Stimulated activated naive CD8-positive, alpha-beta T cell treated with anti-CD3 and anti-CD28 coated beads, Interleukin-15, amount 100 ng/mL, for 72 hours (primary cell): ENCODE measurements at regions not wholly inside any gene's neighbourhood (a gene's known extent, or its start where the extent isn't known, plus 50 kb on each side); places are given as distances from the start of the nearest gene placed in this dataset.

ENCODE experiments used
- ATAC-seq: fragments of 150-1000 bp; cut with Tn5 transposase; 2 replicates; pipeline ENCODE4 v1.10.0; 2021; ENCODE audit warnings: mild to moderate bottlenecking, moderate library complexity
- DNase-seq, 2 donors: peaks; one replicate each; pipeline ENCODE4 v3.0.0; 2021 to 2022
- H3K27ac Mint-ChIP-seq, 2 donors: one replicate each; pipeline ENCODE4 v1.8.0; 2022; ENCODE audit warnings: mild to moderate bottlenecking in 2 of 2, mixed read lengths in 2 of 2, moderate library complexity in 2 of 2
- H3K27me3 Mint-ChIP-seq: one replicate; pipeline ENCODE4 v1.8.0; 2022; ENCODE audit warnings: mixed read lengths
- H3K4me1 Mint-ChIP-seq: one replicate; pipeline ENCODE4 v1.8.0; 2022; ENCODE audit warnings: mild to moderate bottlenecking, mixed read lengths
- H3K4me3 Mint-ChIP-seq, 2 donors: one replicate each; pipeline ENCODE4 v1.8.0; 2022; ENCODE audit warnings: mild to moderate bottlenecking in 2 of 2, mixed read lengths in 2 of 2, moderate library complexity in 1 of 2
- H3K9me3 Mint-ChIP-seq, 2 donors: one replicate each; pipeline ENCODE4 v1.8.0; 2022; ENCODE audit warnings: mixed read lengths in 2 of 2

DNA sequence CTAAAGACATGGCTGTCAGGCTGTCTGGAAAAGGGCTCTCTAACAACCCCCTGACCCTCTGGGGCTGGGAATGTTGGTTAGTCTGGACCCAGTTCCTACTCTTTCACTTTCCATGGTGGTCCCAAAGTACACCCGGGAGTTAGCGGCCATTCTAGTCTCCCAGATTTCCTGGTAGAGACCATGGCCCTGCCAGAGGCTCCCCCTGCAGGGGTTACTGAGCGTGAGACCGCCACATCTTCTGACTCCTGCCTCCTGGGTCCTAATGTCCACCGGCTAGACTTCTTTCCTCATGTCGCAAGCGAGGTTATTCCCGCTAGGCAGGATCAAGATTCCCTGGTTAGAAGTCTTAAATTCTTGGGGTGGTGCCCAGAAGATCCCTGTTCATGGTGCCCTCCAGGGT lies 540.0 kb upstream of the ROBO1 start:
- Mint-ChIP-seq H3K4me3 (no peak overlapping the region), H3K4me1 (no peaks in the 10 kb centered on the region), H3K9me3 (peaks cover 18 to 20% of the 10 kb centered on the region in 2 donors), H3K27me3 (no peaks in the 10 kb centered on the region), H3K27ac (peak overlapping the region in 1 of 2 donors; percentile 35)
- ATAC-seq (no peak), DNase-seq (no peak)

GRCh38 chr3:80297720-80298119 lies 529.9 kb upstream of the ROBO1 start:
- Mint-ChIP-seq H3K4me1 (no peaks in the 10 kb centered on the region), H3K9me3 (peaks cover 8 to 15% of the 10 kb centered on the region in 2 donors), H3K27me3 (no peaks in the 10 kb centered on the region), H3K27ac (no peak overlapping the region), H3K4me3 (no peak overlapping the region)
- DNase-seq (no peak), ATAC-seq (no peak)

- Mint-ChIP-seq H3K27me3 (no peaks in the 10 kb centered on the region), H3K4me3 (no peak overlapping the region), H3K9me3 (peaks cover 0 to 4% of the 10 kb centered on the region in 2 donors), H3K27ac (no peak overlapping the region), H3K4me1 (no peaks in the 10 kb centered on the region)
- DNase-seq: no peak
- ATAC-seq: no peak
Measured at GRCh38 chr3:80285388-80285787, 517.6 kb upstream of the ROBO1 start.

DNA sequence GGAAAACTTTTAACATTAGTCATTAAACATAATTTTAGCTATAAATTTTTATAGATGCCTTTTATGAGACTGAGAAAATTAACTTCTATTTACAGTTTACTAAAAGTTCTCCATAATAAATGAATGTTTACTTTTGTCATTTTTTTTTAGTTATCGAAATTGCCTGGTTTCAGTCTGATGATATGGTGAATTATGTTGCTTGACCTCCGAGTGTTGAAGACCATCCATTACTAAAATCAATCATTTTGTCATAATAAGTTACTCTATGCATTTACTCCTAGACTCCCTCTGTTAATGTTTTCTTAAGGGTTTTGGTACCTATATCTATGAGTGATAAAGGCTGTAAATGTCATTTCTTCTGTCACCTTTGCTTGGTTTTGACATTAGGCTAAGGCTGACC lies 516.0 kb upstream of the ROBO1 start:
- Mint-ChIP-seq H3K27ac (no peak overlapping the region), H3K4me3 (no peak overlapping the region), H3K4me1 (no peaks in the 10 kb centered on the region), H3K9me3 (peaks cover 0 to 4% of the 10 kb centered on the region in 2 donors), H3K27me3 (no peaks in the 10 kb centered on the region)
- ATAC-seq (no peak), DNase-seq (no peak)

GRCh38 chr3:80278056-80278455 lies 510.3 kb upstream of the ROBO1 start:
- no peak overlapping the region for H3K4me3 Mint-ChIP-seq
- DNase-seq (no peak), ATAC-seq (no peak)
- no peaks in the 10 kb centered on the region for H3K4me1 Mint-ChIP-seq
- no peaks in the 10 kb centered on the region for H3K27me3 Mint-ChIP-seq
- H3K27ac Mint-ChIP-seq: no peak overlapping the region
- H3K9me3 Mint-ChIP-seq: peaks cover 0 to 7% of the 10 kb centered on the region in 2 donors

DNA sequence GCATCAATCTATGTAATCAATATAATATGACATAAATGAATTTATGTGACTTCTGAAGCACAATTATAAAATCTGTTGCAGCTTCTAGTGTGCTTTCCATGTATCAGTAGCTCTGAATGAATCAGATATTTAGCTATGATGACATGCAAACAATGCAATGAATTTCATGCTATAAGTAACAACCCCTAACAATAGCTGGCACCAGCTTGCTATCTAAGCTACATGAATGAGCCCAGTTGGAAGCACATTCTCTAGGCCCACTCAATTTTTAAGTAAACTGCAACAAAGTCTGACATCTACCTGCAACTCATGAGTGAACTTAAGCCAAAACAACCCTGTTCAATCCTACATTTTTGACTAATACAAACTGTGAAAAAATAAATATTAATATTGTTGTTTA lies 507.3 kb upstream of the ROBO1 start:
- Mint-ChIP-seq H3K4me1 (no peaks in the 10 kb centered on the region), H3K4me3 (no peak overlapping the region), H3K27me3 (no peaks in the 10 kb centered on the region), H3K27ac (no peak overlapping the region), H3K9me3 (peaks cover 0 to 15% of the 10 kb centered on the region in 2 donors)
- ATAC-seq (no peak), DNase-seq (no peak)

GRCh38 chr3:80263260-80263659 lies 495.5 kb upstream of the ROBO1 start:
- Mint-ChIP-seq H3K27me3 (no peaks in the 10 kb centered on the region), H3K4me1 (no peaks in the 10 kb centered on the region), H3K4me3 (no peak overlapping the region), H3K9me3 (peaks cover 6 to 7% of the 10 kb centered on the region in 2 donors), H3K27ac (no peak overlapping the region)
- DNase-seq: no peak
- no peak for ATAC-seq

- Mint-ChIP-seq H3K4me1 (no peaks in the 10 kb centered on the region), H3K9me3 (peaks cover 7 to 11% of the 10 kb centered on the region in 2 donors), H3K4me3 (no peak overlapping the region), H3K27me3 (no peaks in the 10 kb centered on the region), H3K27ac (no peak overlapping the region)
- DNase-seq (no peak), ATAC-seq (no peak)
Measured at GRCh38 chr3:80261082-80261481, 493.3 kb upstream of the ROBO1 start.

DNA sequence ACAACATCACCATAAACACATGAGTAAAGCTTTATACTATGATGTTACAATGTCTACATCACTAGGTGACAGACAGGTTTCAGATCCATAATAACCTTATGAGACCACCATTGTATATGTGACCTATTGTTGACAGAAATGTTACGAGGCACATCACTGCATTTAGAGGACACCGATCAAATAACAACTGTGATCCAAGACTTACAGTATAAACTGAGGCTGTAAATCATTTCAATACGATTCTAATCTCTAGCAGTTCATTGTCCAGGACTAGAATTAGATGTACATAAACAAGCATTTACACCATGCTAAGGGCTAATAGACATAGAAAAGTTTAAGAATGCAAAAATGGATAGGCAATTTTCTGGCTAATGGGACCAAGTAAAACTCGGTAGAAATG lies 491.9 kb upstream of the ROBO1 start:
- Mint-ChIP-seq H3K27me3 (no peaks in the 10 kb centered on the region), H3K4me3 (no peak overlapping the region), H3K9me3 (peaks cover 3 to 8% of the 10 kb centered on the region in 2 donors), H3K4me1 (no peaks in the 10 kb centered on the region), H3K27ac (no peak overlapping the region)
- DNase-seq: no peak
- no peak for ATAC-seq

DNA sequence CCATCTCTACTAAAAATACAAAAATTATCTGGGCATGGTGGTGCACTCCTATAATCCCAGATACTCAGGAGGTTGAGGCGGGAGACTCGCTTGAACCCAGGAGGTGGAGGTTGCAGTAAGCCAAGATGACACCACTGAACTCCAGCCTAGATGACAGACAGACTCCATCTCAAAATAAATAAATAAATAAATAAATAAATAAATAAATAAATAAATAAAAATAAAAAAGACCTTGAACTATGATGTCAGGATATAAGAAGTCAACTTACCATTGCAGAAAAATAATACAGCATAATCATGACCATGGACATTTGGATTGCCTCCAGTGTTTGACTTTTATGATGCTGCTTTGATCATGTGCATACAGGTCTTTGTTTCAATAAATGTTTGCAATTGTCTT lies 484.3 kb upstream of the ROBO1 start:
- DNase-seq: no peak
- no peak for ATAC-seq
- Mint-ChIP-seq H3K4me1 (no peaks in the 10 kb centered on the region), H3K4me3 (no peak overlapping the region), H3K27me3 (no peaks in the 10 kb centered on the region), H3K9me3 (peaks cover 0 to 28% of the 10 kb centered on the region in 2 donors), H3K27ac (no peak overlapping the region)

DNA sequence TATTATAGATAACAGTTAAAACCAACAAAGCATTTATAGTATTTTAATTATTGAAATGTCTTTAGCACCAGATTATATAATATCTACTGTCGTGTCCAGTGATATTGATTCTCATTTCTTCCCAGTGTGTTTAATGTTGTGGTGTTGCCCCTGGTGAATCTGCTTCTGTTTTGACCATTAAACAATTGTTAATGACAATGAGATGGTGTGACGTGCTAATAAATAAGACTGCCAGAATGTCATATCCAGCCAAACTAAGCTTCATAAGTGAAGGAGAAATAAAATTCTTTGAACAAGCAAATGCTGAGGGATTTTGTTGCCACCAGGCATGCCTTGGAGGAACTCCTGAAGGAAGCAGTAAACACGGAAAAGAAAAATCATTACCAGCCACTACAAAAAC lies 480.0 kb upstream of the ROBO1 start:
- no peak for ATAC-seq
- Mint-ChIP-seq H3K27me3 (no peaks in the 10 kb centered on the region), H3K4me1 (no peaks in the 10 kb centered on the region), H3K9me3 (peaks cover 5 to 35% of the 10 kb centered on the region in 2 donors), H3K4me3 (no peak overlapping the region), H3K27ac (no peak overlapping the region)
- no peak for DNase-seq

GRCh38 chr3:80244390-80244789 lies 476.6 kb upstream of the ROBO1 start:
- ATAC-seq: no peak
- Mint-ChIP-seq H3K4me1 (no peaks in the 10 kb centered on the region), H3K4me3 (no peak overlapping the region), H3K9me3 (peaks cover 5 to 24% of the 10 kb centered on the region in 2 donors), H3K27me3 (no peaks in the 10 kb centered on the region), H3K27ac (no peak overlapping the region)
- DNase-seq: no peak

- no peak for ATAC-seq
- DNase-seq: no peak
Measured at GRCh38 chr3:80241791-80242190, 474.0 kb upstream of the ROBO1 start.

GRCh38 chr3:80239301-80239700 lies 471.5 kb upstream of the ROBO1 start:
- Mint-ChIP-seq H3K27ac (no peak overlapping the region), H3K27me3 (no peaks in the 10 kb centered on the region), H3K9me3 (peaks cover 5 to 17% of the 10 kb centered on the region in 2 donors)

More at GRCh38 chr3:80241791-80242190, 474.0 kb upstream of the ROBO1 start:
- Mint-ChIP-seq H3K27me3 (no peaks in the 10 kb centered on the region), H3K27ac (no peak overlapping the region), H3K4me3 (no peak overlapping the region), H3K4me1 (no peaks in the 10 kb centered on the region), H3K9me3 (peaks cover 5 to 7% of the 10 kb centered on the region in 2 donors)

DNA sequence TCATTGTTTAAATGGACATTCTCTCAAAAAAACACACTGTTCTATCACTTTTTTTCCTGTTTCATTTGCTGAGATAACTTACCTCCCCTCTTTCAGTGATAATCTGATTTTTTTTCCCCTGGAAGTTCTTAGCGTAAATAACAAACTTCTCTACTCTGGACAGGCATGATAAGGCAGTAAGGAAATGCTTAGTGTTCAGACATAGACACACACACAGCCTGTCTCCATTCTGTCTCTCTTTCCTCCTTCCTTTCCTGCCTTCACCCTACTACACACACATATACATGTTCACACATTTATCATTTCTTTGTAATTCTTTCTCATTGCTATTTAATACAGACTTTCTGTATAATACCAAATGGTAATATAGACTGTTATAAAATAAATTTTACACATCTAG lies 470.8 kb upstream of the ROBO1 start:
- peaks cover 5 to 20% of the 10 kb centered on the region in 2 donors for H3K9me3 Mint-ChIP-seq
- no peaks in the 10 kb centered on the region for H3K4me1 Mint-ChIP-seq
- no peak overlapping the region for H3K4me3 Mint-ChIP-seq
- ATAC-seq: no peak
- no peak overlapping the region for H3K27ac Mint-ChIP-seq
- no peak for DNase-seq
- no peaks in the 10 kb centered on the region for H3K27me3 Mint-ChIP-seq

More at GRCh38 chr3:80239301-80239700, 471.5 kb upstream of the ROBO1 start:
- no peaks in the 10 kb centered on the region for H3K4me1 Mint-ChIP-seq
- DNase-seq (no peak), ATAC-seq (no peak)
- no peak overlapping the region for H3K4me3 Mint-ChIP-seq

- H3K4me3 Mint-ChIP-seq: no peak overlapping the region
- H3K4me1 Mint-ChIP-seq: no peaks in the 10 kb centered on the region
- H3K27ac Mint-ChIP-seq: no peak overlapping the region
- peaks cover 3 to 21% of the 10 kb centered on the region in 2 donors for H3K9me3 Mint-ChIP-seq
- DNase-seq (no peak), ATAC-seq (no peak)
- H3K27me3 Mint-ChIP-seq: no peaks in the 10 kb centered on the region
Measured at GRCh38 chr3:80238152-80238551, 470.4 kb upstream of the ROBO1 start.

DNA sequence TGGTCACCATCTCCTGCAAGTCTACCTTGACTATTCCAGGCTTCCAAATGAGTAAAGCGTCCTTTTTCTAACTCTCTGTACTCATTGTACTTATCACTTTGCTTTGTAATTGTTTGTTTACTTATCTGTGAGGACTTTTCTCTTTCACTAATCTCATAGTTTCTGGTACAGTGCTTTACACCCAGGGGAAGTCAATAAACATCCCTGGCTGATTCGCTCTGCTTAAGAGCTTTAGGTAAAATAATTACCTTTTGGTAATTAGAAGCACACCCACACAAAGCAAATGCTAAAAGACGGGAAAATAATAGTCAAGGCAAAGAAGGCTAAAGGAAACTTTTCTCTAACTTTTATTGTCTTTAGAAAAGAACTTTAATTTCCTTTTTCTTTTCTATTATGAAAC lies 466.9 kb upstream of the ROBO1 start:
- Mint-ChIP-seq H3K4me3 (no peak overlapping the region), H3K9me3 (peaks cover 0 to 24% of the 10 kb centered on the region in 2 donors), H3K4me1 (no peaks in the 10 kb centered on the region), H3K27me3 (no peaks in the 10 kb centered on the region), H3K27ac (no peak overlapping the region)
- DNase-seq (no peak), ATAC-seq (no peak)
